GM18907 (cell line): ENCODE measurements at regions not wholly inside any gene's neighbourhood (a gene's known extent, or its start where the extent isn't known, plus 50 kb on each side); places are given as distances from the start of the nearest gene placed in this dataset.

Source experiments
- ATAC-seq: cut with Tn5 transposase; IDR thresholded peaks from one replicate; pipeline ENCODE4 v1.9.1; 2021; ENCODE audit warnings: mild to moderate bottlenecking, moderate library complexity; ENCODE audit not compliant: unreplicated experiment

GRCh38 chr2:16150456-16151280 lies 210.3 kb downstream of the MYCN start:
- no peak for ATAC-seq

GRCh38 chr2:16149349-16150243 lies 209.2 kb downstream of the MYCN start:
- no peak for ATAC-seq

GRCh38 chr2:16148632-16149348 lies 208.4 kb downstream of the MYCN start:
- ATAC-seq = no peak

GRCh38 chr2:16142383-16143361 lies 202.3 kb downstream of the MYCN start:
- no peak for ATAC-seq

- ATAC-seq = no peak
Observed at GRCh38 chr2:16141641-16141921, 201.2 kb downstream of the MYCN start.

GRCh38 chr2:16140771-16141640 lies 200.7 kb downstream of the MYCN start:
- ATAC-seq = no peak

DNA sequence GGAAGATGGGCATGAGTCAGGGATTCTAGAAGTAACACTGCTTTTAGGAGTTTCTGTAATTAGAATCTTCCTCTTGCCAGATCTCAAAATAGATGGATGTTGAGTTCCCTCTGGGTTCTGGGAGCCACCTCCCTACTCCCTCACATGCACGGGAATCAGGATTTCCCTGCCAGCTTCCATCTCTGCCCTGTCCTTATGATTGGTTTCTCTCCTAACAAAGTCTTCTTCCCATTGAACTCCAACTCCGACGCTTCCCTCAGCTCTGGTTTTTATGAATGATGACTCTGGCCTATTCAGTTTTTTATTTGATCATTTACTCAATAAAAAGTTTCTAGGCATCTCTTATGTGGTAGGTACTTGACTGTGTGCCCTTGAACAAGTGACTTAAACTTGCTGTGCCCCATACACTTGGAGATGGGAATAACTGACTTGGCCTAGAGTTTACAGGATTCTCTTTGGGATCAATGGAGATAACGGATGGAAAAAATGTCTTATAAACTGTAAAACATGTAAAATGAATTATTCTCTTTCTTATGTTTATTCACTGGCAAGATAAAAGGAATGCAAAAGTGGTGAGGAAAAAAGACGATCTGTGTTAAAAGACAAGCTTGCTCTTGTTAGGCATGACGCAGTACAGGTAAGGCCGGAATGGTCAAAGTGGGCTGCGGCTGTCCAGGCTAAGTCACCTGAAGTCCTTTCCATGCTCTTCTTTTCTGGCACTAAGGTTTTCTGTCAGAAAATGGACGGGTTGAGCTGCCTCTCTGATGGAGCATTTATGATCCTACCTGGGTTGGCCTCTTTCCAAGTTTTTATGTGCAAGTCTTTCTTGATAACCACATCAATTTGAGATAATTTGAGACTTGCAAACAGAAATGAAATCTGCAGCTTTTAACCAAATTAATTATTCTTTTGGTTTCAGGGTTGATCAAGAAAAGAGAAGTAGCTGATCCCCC lies 199.6 kb downstream of the MYCN start:
- no peak for ATAC-seq

DNA sequence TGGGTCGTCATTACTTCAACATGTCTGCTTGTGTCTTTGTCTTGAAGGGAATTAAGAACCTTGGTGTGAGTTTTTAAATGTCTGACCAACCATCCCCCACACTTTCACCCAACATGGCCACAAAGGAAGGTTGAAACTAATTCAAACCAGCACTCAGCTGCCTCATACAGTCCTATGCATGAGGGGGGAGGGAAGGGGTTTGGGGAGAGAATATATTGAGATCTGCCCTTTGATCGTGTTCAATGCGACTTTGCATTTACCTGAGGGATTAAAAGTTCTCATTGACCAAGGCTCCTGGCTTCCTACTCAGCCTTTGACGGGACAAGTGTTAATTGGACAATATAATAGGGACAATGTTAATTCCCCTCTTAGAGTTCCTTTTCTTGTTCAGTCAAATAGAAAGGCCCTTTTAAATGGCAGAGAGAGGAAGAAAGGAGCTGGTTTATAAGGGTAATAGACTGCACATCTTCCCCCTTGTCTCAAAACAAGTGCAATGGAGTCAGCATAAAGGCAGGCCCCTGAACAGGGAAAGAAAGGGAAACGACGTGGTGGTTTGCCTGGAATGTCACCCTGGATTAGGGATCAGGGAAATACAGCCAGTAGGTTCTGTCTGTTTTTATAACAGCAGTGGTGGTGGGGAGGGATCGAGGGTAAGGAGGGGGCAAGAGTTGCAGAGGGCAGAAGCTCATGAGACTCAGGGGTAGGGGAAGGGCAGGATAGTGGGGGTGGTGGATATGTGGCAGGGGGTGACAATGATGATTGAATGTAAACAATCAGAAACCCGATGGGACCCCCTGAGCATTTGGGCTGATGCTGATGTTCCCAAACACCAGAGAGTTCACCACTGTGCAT lies 198.7 kb downstream of the MYCN start:
- ATAC-seq = no peak

- ATAC-seq = no peak
Observed at GRCh38 chr2:16137080-16137755, 196.9 kb downstream of the MYCN start.

- no peak for ATAC-seq
Observed at GRCh38 chr2:16136461-16137035, 196.2 kb downstream of the MYCN start.

GRCh38 chr2:16135913-16136310 lies 195.6 kb downstream of the MYCN start:
- ATAC-seq = no peak

GRCh38 chr2:16135196-16135912 lies 195.0 kb downstream of the MYCN start:
- no peak for ATAC-seq

GRCh38 chr2:16134436-16135165 lies 194.3 kb downstream of the MYCN start:
- ATAC-seq = no peak

DNA sequence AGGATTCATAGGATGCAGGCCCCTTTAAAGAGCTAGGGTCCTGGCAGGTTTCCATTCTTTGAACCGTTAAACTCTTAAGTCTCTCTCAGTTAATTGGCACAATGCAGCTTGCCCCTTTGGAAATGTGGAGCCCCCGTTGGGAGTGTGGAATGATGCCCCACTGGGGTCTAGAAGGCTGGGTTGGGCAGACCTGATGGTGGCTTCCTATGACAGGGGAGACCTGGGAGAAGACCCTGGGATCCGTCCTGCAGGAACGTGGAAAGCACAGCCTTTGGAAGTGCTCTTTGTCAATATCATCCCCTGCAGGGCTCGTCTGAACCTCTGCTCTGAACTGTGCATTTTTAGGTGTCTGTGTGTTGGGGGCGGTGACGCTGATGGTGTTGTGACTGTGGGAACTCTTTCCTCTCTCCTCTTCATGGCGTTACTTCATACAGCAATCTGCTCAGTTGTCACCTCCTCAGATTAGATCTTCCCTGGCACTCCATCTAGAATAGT lies 190.6 kb downstream of the MYCN start:
- ATAC-seq = no peak

- no peak for ATAC-seq
Observed at GRCh38 chr2:16130541-16130880, 190.2 kb downstream of the MYCN start.
